ENCODE measurements at regions not wholly inside any gene's neighbourhood (a gene's known extent, or its start where the extent isn't known, plus 50 kb on each side); places are given as distances from the start of the nearest gene placed in this dataset.

DNA sequence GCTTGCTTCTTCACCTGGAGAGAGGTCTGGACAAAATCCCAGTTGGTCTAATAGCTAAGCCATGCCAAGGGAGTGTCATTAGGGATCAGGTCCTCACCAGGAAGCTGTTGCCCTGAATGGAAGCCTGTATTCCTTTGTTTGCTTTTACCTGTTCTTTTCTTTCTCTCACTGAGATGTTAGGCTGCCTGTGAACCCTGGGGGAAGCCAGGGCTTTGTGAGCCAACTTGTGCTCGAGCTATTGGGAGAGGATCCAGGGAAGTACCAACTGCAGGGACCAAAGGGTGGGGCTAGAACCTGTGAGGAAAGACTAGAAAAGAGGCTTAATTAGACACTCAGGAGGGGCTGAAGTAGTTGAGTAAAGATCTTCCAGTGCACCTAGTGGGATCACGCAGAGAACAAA is 451.2 kb upstream of the TLE4 start:
- no peak for DNase-seq (ENCODE audit: extremely low read depth in 1 of 2, low read depth in 1 of 2)

DNA sequence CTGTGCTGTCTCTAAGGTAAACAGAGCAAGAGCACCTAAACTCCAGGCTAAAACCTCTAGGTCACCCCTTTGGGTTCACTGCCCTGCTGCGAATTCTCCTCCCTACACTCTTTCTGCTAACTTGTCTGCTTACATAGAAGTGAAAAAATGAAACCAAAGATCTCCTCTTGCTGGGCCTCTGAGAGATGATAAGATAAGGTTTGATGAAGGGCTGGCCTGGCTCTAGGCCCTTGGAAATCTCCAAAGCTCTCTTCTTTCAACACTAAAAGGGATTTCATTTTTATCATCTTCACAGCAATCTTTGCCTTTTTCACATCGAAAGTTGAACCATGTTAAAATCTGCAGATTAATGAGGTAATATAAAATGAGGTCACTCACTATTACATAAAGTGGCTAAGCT is 450.8 kb upstream of the TLE4 start:
- DNase-seq (ENCODE audit: extremely low read depth in 1 of 2, low read depth in 1 of 2), result no peak

DNA sequence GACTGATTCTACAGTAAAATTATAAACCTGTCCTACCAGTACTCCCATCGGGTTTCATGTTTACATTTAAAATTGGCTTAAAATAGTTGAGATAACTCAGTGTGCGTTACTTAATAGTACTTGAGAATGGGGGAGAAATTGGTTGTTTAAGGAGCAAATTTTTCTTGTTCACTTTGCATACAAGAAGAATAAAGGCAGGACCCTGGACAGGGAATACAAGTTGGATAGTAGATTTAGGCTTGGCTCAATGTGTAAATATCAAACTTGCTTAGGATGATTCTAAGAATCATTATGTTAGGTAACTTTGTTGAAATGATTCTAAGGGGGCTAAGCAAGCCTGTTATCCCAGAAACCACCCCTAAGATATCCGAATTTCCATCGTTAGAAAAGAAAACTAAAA is 448.4 kb upstream of the TLE4 start:
- DNase-seq (ENCODE audit: extremely low read depth in 1 of 2, low read depth in 1 of 2), result no peak

DNA sequence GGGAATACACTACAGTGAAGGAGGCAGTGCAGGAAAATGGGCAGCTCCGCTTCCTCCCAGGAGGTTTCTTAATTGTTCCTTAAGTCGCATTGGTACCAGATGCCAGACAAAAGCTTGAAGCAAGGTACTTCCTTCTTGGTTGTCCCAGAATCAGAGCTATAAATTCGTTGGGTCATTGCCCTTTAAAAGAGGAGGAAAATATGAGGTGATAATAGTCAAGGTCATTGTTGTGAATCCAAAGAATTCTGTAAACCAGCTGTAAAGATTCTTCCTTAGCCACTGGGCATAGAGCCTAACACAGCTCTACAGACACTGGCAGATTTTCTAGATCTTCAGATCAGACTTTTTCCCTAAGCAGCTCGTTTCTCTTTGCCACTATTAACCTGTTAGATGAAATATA is 444.1 kb upstream of the TLE4 start:
- DNase-seq (ENCODE audit: extremely low read depth in 1 of 2, low read depth in 1 of 2), result no peak

DNA sequence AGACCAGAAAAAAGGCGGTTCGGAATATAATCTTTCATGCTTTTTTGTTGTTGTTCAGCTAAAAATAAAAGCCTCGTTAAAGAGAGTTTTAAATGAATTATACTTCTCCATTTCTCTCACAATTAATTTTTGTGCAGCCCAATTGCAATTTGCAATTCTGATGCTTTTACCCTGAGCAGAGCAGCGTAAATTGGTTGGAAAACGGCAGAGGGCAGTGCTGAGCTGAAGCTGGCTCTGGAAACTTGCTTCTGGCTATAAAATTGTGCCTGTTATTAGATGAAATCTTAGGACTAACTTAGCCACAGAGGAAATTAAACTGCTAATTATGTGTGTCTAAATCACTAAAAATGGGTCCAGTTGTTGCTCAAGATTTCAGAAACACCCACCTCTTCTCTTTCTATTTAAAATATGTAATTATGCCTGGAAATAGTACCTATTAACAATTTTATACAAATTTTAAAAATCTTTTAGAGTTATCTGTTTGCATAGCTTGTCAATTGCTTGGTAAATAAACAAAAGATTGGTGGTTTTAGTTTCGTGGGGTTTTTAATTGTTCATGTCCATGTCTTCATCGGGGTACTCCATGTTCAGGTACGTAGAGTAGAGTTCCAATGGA is 441.8 kb upstream of the TLE4 start:
- no peak for DNase-seq (ENCODE audit: extremely low read depth in 1 of 2, low read depth in 1 of 2)

DNA sequence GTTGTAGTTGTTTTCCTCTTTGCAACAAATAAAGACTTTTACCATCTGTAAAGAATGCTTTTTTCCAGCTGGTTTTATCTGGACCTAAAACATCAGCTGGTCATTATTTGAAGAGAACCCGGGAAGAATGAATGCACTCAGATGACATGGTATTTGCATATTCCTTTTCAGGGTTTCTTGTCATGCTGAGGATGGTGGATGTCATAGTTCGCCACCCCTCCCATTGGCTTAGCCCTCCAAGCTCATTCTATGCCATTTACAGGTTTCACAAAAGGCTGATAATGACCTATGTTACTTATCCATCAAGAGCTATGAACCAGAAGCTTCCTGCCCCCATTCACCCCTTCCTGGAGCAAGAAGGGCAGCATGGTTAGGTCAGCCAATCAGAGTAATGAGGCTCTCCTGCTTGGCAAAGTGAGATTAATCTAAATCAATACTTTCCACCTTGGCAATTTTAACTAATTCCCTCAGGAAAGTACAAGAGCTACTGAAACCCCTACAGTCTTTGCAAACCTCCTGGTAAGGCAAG is 440.5 kb upstream of the TLE4 start:
- no peak for DNase-seq (ENCODE audit: extremely low read depth in 1 of 2, low read depth in 1 of 2)

DNA sequence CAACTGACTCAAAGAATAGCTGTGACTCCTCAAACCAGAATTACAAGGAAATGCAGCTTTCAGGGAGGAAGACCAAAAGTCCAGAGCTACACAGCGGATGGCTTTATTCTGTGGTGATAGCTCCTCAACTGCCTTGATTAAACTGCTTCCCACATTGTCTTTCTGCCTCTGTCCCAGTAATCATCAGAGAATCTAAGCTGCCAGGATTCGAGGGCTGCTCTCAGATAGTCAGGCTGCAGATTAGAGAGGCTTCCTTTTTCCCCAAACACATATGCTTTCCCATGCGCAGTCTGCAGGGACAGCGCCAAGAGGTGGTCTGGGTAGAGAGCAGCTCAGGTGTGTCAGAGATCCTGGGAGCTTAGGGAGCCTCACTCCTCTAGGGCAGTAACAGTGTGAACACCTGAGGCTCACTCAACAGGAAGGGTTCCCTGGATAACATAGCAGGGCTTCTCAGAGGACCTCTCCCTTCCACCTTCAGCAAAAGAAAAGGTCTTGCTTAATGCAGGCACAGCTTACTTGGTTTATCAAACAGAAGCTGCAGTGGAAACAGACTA is 439.9 kb upstream of the TLE4 start:
- DNase-seq (ENCODE audit: extremely low read depth in 1 of 2, low read depth in 1 of 2), result no peak

DNA sequence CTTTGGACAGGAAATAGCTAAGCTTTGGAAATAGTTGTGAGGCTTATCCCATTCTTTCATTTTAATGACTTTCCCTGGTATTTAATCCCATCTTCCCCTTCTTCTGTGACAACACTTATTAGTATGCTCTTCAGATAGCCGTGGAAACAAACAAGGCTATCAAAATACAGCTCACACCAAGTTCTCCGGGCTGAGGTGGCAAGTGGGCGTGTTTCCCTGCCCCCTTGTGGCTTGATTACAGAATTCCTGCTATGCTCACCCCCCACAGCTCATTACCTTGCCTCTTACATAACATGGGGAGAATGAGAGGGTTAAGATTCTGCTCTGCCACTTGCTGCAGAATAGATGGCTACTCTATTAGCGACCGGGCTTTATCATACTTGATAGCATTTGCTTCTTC is 437.1 kb upstream of the TLE4 start:
- no peak for DNase-seq (ENCODE audit: extremely low read depth in 1 of 2, low read depth in 1 of 2)

DNA sequence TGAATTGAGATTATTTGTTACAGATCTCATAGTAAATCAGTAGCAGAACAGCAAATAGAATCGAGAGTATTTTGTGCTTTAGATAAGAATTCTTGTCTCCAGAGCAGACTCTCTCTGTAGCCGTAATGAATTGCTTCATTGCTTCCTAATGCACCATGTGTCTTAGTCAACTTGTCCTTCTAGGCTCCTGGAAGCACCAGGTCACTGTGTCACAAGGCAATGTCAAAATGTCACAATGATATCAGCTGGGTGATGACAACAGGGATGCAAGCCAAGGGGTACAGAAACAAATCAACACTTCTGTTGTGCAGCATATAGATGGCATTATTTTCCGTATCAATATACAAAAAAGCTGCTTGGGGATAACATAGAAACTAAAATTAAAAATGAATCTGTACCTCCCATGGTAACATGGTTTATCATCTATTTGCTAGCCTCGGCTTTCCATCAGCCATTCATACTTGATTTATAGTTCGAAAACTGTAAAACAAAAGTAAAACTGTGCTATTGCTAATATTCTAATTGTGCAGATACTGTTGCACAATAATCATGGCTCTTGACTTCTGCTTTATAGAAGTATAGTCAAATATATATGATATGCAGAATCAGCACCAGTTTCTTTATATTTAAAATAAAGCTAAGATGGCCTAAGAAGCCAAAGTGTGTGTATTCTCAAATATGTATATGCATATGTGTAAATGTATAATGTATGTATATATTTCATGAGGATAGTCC is 435.9 kb upstream of the TLE4 start:
- no peak for DNase-seq (ENCODE audit: extremely low read depth in 1 of 2, low read depth in 1 of 2)

DNA sequence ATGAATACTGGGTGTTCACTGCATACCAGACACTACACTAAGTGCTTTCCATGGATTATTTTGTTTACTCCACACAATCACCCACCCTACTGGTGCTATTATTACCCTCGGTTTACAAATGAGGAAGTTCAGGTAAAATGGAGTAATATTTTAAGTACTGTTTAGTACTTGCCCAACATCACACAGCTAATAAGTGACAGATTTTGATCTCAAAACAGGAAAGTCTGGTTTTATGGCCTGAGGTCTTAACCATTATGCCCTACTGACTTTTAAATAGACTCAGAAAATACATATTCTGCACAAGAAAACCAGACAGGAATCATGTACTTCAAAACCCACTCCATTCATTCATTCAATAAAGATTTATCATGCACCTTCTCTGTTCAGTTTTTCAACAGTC is 431.0 kb upstream of the TLE4 start:
- no peak for DNase-seq (ENCODE audit: extremely low read depth in 1 of 2, low read depth in 1 of 2)

DNA sequence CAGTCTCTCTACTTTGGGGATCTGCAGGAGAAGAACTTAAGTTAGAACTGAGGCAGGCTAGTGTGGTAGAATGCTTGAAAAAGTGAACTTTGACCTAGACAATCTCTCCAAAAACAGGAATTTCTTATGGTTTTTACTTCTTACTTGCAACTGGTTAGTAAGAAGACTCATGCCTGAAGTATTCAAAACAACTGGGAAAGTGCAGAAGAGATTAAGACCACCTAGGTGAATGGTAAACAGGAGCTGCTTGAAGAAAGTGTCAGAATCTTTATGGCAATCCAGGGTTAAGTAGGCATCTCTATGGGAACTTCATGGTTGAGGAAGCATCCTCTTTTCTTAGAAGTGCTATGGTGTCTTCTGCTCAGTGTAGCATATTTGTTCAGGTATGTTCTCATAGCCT is 428.6 kb upstream of the TLE4 start:
- no peak for DNase-seq (ENCODE audit: extremely low read depth in 1 of 2, low read depth in 1 of 2)

DNA sequence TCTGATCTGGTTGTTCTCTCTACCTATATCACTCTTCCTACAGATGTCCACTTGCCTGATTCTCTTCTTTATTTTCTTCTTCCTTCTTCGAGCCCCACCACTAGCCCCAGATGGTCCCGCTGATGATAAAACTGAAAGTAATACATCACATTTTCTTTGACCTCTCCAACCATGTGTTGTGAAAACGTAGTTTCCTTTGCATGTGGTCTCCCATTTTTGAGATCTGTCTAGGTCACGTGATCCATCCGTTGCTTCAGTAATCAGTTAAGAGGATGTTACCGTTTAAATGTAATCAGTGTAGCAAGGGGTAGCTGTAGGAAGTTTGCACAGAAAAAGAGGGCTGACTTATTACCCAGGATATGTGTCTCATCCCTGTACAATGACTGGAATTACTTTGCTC is 426.3 kb upstream of the TLE4 start:
- DNase-seq (ENCODE audit: extremely low read depth in 1 of 2, low read depth in 1 of 2), result no peak

DNA sequence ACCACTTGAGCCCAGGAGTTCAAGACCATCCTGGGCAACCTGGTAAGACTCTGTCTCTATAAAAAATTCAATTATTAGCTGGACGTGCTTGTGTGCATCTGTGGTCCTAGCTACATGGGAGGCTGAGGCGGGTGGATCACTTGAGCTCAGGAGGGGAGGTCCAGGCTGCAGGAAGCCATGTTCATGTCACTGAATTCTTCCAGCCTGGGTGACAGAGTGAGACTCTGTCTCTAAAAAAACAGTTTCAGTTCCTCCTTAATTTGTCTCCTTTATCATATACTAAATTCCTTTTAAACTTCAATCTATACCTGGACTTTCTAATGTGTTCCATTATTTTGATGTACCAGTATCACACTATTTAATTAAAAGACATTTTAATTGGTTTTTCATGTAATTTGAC is 422.2 kb upstream of the TLE4 start:
- no peak for DNase-seq (ENCODE audit: extremely low read depth in 1 of 2, low read depth in 1 of 2)

DNA sequence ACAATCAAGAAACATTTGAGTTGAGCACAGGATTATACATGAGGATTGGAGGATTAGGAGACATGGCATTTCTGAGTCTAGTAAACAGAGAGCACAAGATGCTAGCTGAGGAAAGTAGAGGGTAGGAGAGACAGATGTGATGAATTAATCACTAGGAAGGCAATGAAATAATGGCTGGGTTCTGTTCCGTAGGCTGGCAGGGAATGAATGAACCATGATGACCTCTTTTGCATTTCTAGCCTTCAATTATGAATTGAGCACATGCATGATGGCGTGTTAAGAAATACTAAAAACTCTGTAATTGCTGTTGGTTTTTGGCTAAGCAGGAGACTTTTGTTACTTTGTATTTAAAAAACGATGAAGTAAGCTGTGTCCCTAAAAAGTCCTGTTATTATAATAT is 420.0 kb upstream of the TLE4 start:
- DNase-seq (ENCODE audit: extremely low read depth in 1 of 2, low read depth in 1 of 2), result no peak

DNA sequence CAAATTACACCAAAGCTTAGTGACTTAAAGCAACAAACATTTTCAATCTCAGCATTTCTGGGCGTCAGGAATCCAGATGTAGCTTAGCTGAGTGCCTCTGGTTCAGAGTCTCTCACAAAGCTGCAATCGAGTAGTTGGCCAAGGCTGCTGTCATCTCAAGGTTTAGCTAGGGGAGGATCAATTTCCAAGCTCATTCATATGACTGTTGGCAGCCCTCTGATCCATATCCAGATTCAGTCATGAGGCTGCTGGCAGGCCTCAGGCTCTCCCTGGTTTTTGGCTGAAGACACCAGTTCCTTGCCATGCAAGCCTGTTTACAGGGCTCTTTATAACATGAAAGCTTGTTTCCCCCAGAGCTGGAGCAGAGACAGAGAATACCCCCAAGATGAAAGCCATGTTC is 419.5 kb upstream of the TLE4 start:
- DNase-seq (ENCODE audit: extremely low read depth in 1 of 2, low read depth in 1 of 2), result no peak

DNA sequence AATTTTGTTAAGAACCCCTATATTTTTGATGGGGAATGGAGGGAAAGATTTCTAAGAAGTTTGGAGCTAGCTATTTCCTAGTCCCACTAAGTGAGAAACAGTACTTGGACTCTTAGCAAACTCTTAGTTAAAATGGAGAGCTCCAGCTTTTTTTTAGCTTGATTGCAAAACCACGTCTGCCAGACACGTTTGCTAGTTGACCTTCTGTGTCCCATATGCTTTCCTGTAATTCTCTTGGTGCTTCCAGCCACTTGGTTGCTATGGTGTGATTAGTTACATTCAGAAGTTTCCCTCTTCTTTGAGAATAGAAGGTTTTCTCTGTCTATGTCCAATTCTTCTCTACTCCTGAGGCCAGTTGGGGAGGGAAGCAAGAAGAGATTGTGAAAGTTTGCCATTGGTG is 417.0 kb upstream of the TLE4 start:
- DNase-seq (ENCODE audit: extremely low read depth in 1 of 2, low read depth in 1 of 2), result no peak

DNA sequence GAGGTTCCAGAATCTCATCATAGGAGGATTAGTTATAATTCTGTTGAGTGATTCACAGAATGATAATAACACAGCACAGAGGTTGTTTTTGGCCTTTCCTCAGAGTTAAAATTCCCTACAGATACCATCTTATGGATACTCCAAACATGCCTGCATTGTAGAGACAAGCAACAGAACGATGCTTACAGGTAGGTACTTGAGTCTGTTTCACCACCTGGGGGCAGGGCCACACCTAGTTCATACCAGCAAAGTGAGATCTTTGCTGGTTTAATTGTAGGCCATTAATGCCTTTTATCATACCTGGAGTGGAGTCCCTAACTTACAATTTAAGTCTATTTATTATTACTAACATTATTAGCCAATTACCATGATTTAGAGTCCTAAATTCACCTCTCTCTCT is 416.5 kb upstream of the TLE4 start:
- no peak for DNase-seq (ENCODE audit: extremely low read depth in 1 of 2, low read depth in 1 of 2)

DNA sequence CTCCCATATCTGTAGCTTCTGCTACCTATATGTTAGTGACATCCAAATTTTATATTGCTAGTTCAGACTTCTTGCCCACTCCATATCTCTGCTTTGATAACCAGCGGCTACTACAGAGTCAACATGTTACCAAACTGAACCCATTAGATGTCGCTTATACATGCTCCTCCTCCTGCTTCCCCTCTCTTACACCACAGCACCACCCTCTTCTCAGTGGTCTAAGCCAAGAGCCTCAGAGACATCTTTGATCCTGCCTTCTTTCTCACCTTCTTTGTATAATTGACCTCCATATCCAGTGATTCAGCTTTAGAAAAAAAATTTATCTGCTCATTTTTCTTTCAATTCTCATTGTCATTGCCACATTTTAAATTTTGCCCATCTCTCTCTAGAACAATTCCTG is 408.2 kb upstream of the TLE4 start:
- DNase-seq (ENCODE audit: extremely low read depth in 1 of 2, low read depth in 1 of 2), result no peak

DNA sequence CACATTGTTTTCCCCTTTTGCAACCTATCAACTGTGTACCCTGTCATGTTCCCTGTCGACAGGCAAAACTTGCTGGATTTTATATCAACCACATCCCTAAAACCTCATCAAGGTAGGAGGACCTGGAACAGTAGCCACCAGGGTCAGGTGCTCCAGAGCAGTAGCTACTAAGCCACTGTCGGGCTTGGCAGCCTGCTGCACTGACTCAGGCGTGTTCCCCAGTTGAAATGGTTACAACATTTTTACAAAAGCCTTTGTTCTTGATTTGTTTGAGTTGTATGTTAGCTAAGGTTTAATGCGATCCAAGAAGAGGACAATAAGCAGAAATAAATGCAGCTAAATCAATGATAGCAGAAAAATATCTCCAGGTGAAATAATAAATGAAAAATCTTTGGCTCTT is 407.4 kb upstream of the TLE4 start:
- no peak for DNase-seq (ENCODE audit: extremely low read depth in 1 of 2, low read depth in 1 of 2)

DNA sequence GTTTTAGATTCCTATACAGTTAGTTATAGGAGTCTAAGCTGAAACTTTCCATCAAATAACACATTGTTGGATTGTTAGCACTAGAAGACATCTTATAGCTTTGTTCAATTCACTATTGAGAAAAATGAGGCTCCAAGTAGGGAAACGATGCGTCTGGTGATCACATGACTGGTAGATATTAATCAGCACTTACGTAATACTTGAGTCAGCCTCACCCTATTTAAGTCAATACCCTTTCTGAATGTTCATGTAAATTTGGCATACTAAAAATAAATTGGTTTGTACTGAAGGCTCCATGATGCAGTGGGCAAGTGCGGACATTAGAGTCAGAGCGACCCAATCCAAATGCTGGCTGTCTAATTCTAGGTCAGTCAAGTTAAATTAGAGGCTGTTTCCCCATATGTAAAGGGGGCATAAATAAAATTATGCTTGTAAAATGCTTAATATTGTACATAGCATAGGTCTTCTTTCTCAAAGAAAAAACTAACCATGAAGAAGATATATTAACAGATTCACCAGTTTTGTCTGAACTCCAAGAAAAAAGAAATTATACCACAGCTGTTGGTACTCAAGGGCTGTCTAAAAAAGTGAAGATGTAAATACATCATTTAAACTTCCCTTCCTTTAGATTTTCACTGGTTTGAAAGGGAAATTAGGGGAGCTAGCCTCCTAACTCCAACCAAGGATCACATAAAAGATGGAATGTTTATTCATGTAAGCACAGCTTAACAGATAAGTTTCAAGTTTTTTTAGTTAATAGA is 406.6 kb upstream of the TLE4 start:
- no peak for DNase-seq (ENCODE audit: extremely low read depth in 1 of 2, low read depth in 1 of 2)

DNA sequence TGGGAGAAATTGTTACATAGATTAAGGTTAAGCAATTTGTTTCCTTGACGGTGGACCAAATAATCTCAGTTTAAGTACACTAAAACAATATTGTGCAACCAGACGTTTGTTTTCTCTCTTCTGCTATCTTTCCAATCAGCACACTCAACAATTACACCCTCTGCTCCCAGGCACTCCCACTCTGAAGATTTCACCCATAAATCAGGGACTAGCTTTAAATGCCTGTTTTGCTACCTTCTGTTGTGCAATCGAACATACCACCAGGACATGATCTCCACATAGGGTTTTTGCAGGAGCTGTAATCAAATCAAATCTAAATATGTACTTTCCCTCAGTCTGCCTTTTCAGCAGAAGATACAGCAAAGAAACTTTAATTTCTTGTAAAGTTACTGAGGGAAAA is 405.8 kb upstream of the TLE4 start:
- no peak for DNase-seq (ENCODE audit: extremely low read depth in 1 of 2, low read depth in 1 of 2)

DNA sequence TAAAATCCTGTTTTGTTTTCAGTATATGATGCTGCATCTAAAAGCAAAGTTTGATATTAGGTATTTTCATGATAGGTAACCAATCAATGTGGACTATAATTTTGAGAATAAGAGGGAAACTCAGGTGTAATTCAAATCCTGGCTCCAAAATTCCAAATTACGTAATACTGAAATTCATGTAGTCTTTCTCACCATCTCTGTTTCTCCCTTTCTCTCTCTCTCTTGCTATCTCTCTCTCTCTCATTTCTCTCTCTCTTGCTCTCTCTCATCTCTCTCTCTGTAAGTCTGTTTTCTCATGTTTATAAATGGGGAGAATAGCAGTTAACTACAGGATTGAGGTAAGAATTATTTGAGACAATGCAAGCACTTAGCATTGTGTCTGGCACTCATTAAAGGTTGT is 401.1 kb upstream of the TLE4 start:
- no peak for DNase-seq (ENCODE audit: extremely low read depth in 1 of 2, low read depth in 1 of 2)
